ENCODE measurements at regions not wholly inside any gene's neighbourhood (a gene's known extent, or its start where the extent isn't known, plus 50 kb on each side); places are given as distances from the start of the nearest gene placed in this dataset.

- TF ChIP-seq CTCF (IDR thresholded peaks at IDR 0.05) (no peak), POLR2A (IDR thresholded peaks at IDR 0.05) (no peak)
Measured at GRCh38 chr15:45903283-45903682, 268.5 kb downstream of the SQOR start.

All from adrenal gland (tissue), 5 donors.